ENCODE measurements at regions not wholly inside any gene's neighbourhood (a gene's known extent, or its start where the extent isn't known, plus 50 kb on each side); places are given as distances from the start of the nearest gene placed in this dataset.

GRCh38 chr2:209114588-209115240, 309.1 kb upstream of the MAP2 start:
- FAIRE-seq (no peak), DNase-seq (no peak)
- no peaks in the 10 kb centered on the region for H3K27me3 ChIP-seq (ENCODE audit: control insufficient read depth, insufficient read depth, low read length)
- H3K9me3 ChIP-seq (ENCODE audit: control insufficient read depth in 2 of 3, insufficient read depth in 1 of 3, low read length in 3 of 3), result no peaks in the 10 kb centered on the region
- H3K4me3 ChIP-seq (ENCODE audit: low read length in 3 of 3), result no peak overlapping the region
- H3K36me3 ChIP-seq (ENCODE audit: control insufficient read depth in 2 of 3, insufficient read depth in 3 of 3, low read length in 3 of 3), result no peaks in the 10 kb centered on the region
- intact Hi-C loops (cut with DNase I), result no loop called here
- H3K27ac ChIP-seq (ENCODE audit: low read depth in 2 of 2, low read length in 2 of 2), result no peak overlapping the region
- no peak for TF ChIP-seq CTCF (IDR thresholded peaks at IDR 0.05; ENCODE audit: borderline replicate concordance, extremely low read depth, insufficient read depth)
- H3K9ac ChIP-seq (ENCODE audit: low read length in 3 of 3), result no peak overlapping the region
- no peaks in the 10 kb centered on the region for H3K4me1 ChIP-seq (ENCODE audit: control insufficient read depth in 2 of 3, insufficient read depth in 2 of 3, low read depth in 1 of 3, low read length in 3 of 3)

GRCh38 chr2:209121691-209122090, 302.2 kb upstream of the MAP2 start:
- no peak overlapping the region for H3K9ac ChIP-seq (ENCODE audit: low read length in 3 of 3)
- no peaks in the 10 kb centered on the region for H3K9me3 ChIP-seq (ENCODE audit: control insufficient read depth in 2 of 3, insufficient read depth in 1 of 3, low read length in 3 of 3)
- H3K4me3 ChIP-seq (ENCODE audit: low read length in 3 of 3), result no peak overlapping the region
- no peak for FAIRE-seq
- H3K27ac ChIP-seq (ENCODE audit: low read depth in 2 of 2, low read length in 2 of 2), result no peak overlapping the region
- no peaks in the 10 kb centered on the region for H3K27me3 ChIP-seq (ENCODE audit: control insufficient read depth, insufficient read depth, low read length)
- DNase-seq, result no peak
- H3K4me1 ChIP-seq (ENCODE audit: control insufficient read depth in 2 of 3, insufficient read depth in 2 of 3, low read depth in 1 of 3, low read length in 3 of 3), result no peaks in the 10 kb centered on the region
- TF ChIP-seq CTCF (IDR thresholded peaks at IDR 0.05; ENCODE audit: borderline replicate concordance, extremely low read depth, insufficient read depth), result no peak
- no peaks in the 10 kb centered on the region for H3K36me3 ChIP-seq (ENCODE audit: control insufficient read depth in 2 of 3, insufficient read depth in 3 of 3, low read length in 3 of 3)
- intact Hi-C loops (cut with DNase I), result no loop called here

DNA sequence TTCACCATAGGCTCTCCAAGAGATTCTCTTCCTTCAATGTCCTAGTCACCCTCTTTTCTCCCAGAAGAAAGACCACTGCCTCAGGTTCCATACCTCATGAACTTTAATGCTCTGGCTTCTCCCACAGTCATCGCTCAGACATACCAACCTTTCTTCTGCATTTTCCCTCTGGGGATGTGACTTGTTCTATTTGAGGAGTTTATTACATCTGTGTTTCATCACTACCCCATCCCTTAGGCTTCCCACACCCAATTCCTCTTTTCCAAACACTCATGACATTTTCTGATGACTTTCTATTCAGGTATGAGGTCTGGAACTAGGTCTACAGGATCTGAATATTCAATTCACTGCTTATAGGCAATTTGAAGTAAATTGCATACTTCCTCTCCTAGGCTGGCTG, 298.6 kb upstream of the MAP2 start:
- no peak for TF ChIP-seq CTCF (IDR thresholded peaks at IDR 0.05; ENCODE audit: borderline replicate concordance, extremely low read depth, insufficient read depth)
- DNase-seq, result no peak
- Histone ChIP-seq H3K9me3 (ENCODE audit: control insufficient read depth in 2 of 3, insufficient read depth in 1 of 3, low read length in 3 of 3) (no peaks in the 10 kb centered on the region), H3K36me3 (ENCODE audit: control insufficient read depth in 2 of 3, insufficient read depth in 3 of 3, low read length in 3 of 3) (no peaks in the 10 kb centered on the region), H3K4me3 (ENCODE audit: low read length in 3 of 3) (no peak overlapping the region), H3K27ac (ENCODE audit: low read depth in 2 of 2, low read length in 2 of 2) (no peak overlapping the region), H3K4me1 (ENCODE audit: control insufficient read depth in 2 of 3, insufficient read depth in 2 of 3, low read depth in 1 of 3, low read length in 3 of 3) (no peaks in the 10 kb centered on the region), H3K9ac (ENCODE audit: low read length in 3 of 3) (no peak overlapping the region), H3K27me3 (ENCODE audit: control insufficient read depth, insufficient read depth, low read length) (no peaks in the 10 kb centered on the region)
- no peak for FAIRE-seq
- intact Hi-C loops (cut with DNase I), result no loop called here

- H3K9ac ChIP-seq (ENCODE audit: low read length in 3 of 3), result no peak overlapping the region
- intact Hi-C loops (cut with DNase I), result no loop called here
- H3K27me3 ChIP-seq (ENCODE audit: control insufficient read depth, insufficient read depth, low read length), result no peaks in the 10 kb centered on the region
- H3K4me1 ChIP-seq (ENCODE audit: control insufficient read depth in 2 of 3, insufficient read depth in 2 of 3, low read depth in 1 of 3, low read length in 3 of 3), result no peaks in the 10 kb centered on the region
- H3K9me3 ChIP-seq (ENCODE audit: control insufficient read depth in 2 of 3, insufficient read depth in 1 of 3, low read length in 3 of 3), result no peaks in the 10 kb centered on the region
- H3K27ac ChIP-seq (ENCODE audit: low read depth in 2 of 2, low read length in 2 of 2), result no peak overlapping the region
- DNase-seq (no peak), FAIRE-seq (no peak)
- H3K36me3 ChIP-seq (ENCODE audit: control insufficient read depth in 2 of 3, insufficient read depth in 3 of 3, low read length in 3 of 3), result no peaks in the 10 kb centered on the region
- H3K4me3 ChIP-seq (ENCODE audit: low read length in 3 of 3), result no peak overlapping the region
- TF ChIP-seq CTCF (IDR thresholded peaks at IDR 0.05; ENCODE audit: borderline replicate concordance, extremely low read depth, insufficient read depth), result no peak
These were observed 285.8 kb upstream of the MAP2 start for GRCh38 chr2:209138079-209138478.

Data from kidney (tissue), 13 donors.